ENCODE measurements at regions not wholly inside any gene's neighbourhood (a gene's known extent, or its start where the extent isn't known, plus 50 kb on each side); places are given as distances from the start of the nearest gene placed in this dataset.

DNA sequence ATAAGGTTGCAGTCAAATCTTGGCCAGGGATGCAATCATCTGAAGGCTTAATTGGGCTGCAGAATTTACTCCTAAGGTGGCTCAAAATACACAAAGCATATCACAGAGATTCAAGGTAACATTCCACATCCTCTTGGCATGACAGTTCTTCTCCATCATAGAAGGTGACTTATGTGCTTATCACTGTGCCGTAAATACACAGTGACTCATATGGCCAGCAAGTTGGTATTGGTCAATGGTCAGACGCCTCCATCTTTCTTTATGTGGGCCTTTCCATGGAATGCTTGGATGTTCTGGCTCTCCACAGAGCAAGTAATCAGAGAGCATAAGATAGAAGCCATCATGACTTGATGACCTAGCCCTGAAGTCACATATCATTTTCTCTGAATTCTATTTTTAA lies 168.8 kb upstream of the ST8SIA2 start:
- no peak for DNase-seq

DNA sequence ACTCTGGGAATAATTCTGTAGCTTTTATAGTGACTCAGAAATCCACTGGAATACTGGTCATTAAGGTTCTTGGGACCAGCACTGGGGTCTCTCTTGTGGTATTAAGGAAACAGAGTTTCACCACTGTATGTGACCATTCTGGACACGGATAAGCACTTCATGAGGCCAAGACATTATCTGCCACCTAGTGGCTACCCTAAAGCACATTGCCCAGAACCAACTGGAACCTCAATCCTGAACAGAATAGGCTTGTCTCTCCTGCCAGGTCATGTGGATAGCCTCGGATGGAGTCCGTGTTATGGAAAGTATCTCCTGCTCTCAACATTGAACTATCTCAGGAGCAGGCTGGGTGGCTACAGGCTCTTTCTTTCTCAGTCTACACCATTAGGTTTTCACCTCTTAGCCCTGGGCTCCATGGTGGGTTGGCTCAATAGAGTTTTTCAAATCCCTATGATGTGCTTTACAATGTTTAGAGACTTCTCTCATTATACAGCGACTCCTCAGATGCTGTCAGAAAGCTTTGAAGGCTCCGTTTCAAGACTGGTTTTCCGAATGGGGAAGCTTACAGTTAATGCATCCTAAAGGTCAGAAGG lies 167.6 kb upstream of the ST8SIA2 start:
- DNase-seq, result peak; percentile 3

GRCh38 chr15:92228830-92229229 lies 164.9 kb upstream of the ST8SIA2 start:
- DNase-seq, result no peak

- DNase-seq, result no peak
Observed at GRCh38 chr15:92231461-92231860, 162.2 kb upstream of the ST8SIA2 start.

DNA sequence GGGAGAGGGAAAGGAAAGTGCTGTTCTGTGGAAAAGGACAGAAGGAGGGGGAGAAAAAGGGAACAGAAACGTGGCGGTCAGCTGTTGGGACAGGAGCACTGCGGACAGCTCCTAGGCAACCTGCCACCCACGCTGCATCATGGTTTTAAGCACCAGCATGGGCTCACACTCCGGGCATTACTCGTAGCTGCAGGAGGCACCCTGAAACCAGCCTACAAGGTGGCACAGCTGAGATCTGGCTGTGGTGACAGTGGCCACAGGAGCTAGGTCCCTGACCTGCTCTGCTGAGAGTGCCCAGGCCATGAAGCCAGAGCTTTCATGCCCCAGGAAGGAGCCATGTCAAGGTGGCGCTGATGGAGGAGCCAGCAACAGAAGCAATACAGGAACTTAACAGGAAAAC lies 161.4 kb upstream of the ST8SIA2 start:
- no peak for DNase-seq

GRCh38 chr15:92232876-92233275 lies 160.8 kb upstream of the ST8SIA2 start:
- DNase-seq, result no peak

- no peak for DNase-seq
Observed at GRCh38 chr15:92243227-92243626, 150.5 kb upstream of the ST8SIA2 start.

GRCh38 chr15:92244703-92245102 lies 149.0 kb upstream of the ST8SIA2 start:
- no peak for DNase-seq

DNA sequence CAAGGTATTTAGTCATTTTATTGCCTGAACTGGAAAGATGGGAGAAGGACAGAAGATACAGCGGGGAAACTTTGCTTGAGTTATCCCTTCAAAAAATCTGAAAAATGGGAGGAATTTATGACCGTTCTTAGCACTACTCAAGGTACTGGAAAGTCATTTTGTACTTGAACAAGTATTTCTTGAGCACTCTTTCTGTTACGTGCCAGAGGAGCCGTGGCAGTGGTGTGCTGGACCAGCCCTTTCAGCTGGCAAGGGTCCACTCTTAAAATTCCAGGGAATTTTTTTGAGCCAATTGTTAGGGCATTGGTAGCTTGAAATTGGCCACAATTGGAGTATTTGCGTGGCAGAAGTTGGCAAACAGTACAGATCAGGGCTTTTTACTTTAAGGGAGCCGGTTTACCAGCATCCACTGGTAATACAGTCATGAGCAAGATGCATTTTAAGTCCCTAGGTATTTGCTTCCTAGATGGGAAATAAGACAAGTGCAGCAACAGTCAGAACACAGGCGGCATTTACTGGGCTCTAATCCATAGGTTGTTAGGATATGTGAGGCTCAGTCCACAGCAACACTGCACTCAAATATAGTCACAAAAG lies 145.9 kb upstream of the ST8SIA2 start:
- DNase-seq, result no peak

DNA sequence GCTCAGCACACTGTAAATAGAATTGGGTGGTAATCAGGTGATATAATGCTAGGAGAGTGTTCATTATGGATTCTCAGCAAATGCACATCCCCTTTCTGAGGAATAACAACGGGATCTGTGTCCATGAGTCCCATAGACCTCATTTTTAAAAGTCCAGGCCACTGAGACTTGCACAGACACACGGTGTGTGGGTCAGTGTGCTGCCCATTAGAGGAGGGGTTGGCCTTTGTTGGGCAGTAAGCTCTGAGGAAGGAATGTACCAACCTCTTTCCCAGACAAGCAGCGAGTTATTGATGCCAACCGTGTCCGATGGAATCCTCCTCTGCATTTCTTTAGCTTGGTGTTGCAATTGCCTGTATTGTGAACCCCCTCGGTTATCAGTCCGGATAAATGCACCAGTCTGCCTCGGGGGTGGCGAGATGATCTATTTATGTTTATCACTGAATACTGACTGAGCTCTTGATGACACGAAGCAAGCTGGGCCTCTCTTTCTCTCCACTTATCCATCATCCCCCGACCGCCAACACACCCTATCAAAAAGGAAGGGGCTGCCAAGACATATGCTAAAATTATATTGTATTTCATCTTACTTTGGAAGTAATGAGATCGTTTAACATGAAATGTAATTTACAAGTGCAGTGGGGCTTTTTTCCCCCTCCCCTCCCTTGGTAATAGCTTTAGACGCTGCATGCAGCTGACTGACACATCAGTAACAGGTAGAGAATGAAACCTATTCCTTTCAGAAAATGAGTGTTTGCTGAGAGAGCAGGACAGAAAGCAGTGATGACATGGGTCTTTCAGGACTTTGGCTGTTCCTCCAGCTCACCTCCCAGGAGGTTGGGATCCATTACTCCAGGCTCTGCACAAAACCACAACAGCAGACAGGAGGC lies 126.6 kb upstream of the ST8SIA2 start:
- no peak for DNase-seq

GRCh38 chr15:92268900-92269299 lies 124.8 kb upstream of the ST8SIA2 start:
- no peak for DNase-seq

DNA sequence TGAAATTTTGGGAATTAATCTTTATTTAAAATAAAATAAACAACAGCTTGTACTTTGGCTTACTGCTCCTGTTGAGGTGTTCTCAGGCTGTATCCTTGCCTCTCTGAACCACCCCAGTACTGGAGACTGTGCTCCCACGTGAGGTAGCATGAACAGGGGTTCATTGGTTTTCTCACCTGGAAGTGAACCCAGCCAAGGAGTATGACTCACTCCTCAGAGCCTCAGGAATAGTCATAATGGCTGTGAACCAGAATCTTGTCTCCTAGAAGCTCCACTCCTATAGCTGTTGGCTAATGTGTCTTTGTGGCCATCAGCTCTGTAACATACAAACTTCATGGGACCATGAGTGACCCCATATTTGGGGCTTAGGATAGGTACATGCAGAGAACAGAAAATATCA lies 122.5 kb upstream of the ST8SIA2 start:
- DNase-seq, result no peak

GRCh38 chr15:92272106-92272505 lies 121.6 kb upstream of the ST8SIA2 start:
- no peak for DNase-seq

DNA sequence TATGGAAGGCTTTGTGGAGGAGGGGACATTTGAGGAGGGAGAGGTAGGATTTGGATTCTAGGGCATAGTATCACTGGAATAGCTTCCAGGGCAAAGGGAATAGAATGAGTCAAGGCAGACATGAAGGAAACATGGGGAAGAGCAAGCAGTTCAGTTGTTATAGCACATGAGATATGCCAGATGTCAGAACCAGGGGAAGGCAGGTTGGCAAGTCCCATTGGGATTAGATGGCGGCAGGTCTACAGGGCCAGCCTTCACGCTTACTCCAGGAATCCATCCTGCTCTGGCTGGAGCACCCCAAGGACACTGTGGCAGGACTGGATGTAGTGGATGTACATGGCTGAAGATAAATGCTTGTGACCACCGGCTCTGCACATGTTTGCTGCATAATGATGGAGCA lies 120.4 kb upstream of the ST8SIA2 start:
- no peak for DNase-seq

DNA sequence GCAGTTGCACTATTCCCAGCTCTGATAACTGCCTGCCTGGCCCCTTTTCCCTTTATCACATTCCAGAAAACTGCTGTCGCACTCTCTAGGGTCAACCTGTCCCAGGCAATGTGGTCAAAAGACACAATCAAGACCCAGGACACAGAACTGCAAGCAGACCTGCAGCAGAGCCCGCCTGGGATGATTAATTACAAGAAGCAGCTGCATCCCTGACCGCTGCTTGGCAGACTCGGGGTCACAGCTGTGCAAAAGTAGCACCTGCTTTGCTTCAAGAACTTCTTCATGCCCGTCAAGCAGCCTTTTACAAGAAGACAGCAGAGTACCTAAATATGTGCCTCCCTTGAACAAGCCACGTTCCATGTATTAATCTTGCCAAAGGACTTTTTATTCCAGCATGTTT lies 120.0 kb upstream of the ST8SIA2 start:
- no peak for DNase-seq

DNA sequence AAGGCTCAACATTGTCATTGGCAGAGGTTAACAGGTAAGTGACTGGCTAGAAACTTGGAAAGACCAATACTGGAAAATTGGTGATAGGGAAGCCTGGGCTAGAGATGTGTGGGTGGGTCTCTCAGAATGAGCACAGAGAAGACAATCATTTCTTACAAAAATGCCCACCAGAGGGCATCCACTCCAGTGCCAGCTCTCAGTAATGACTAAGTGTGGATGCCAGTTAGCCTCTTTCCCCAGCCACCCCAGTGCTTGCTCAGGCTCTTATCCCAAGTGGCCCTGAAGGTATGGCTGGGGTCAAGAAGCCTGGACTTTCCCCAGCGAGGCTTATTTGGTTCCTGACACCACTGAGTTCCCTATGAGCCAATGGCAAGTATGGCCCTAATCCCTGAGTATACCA lies 115.9 kb upstream of the ST8SIA2 start:
- DNase-seq, result peak; percentile 9

GRCh38 chr15:92283813-92284212 lies 109.9 kb upstream of the ST8SIA2 start:
- no peak for DNase-seq

DNA sequence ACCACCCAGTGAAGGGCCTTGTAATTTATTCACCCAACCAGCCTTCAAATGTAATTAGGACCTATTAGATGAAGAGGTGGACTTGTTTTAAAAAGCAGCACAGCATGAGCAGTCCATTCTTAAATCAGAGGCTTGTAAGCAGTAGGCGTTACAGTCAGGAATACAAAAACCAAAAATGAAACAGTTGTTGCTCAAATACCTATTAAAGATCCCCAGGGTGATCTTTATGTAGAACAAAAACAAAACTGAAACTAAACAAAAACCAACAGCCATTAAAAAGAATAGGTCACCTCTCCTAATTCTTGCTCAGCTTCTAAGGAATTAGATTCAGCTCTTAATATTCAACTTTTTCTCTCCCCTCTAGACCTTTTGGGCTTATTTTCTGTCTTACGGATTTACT lies 104.9 kb upstream of the ST8SIA2 start:
- no peak for DNase-seq

DNA sequence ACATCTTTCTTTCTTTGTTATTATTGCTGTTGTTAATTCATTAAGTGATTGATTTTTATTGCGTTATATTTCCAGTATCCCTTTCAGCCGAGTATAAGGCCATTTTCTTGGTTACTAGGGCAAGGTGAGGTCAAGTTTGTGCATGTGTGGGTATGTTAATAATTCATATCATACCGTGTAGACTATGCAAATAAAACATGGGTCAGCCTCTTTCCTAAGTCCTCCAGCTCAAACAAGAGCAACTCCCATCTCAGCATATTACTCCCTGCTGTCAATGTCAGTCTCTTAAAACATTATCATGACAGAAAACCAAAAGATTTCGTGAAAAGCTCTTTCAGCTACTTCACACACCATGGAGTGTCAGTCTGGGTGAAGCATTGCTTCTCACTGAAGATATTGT lies 103.9 kb upstream of the ST8SIA2 start:
- no peak for DNase-seq

DNA sequence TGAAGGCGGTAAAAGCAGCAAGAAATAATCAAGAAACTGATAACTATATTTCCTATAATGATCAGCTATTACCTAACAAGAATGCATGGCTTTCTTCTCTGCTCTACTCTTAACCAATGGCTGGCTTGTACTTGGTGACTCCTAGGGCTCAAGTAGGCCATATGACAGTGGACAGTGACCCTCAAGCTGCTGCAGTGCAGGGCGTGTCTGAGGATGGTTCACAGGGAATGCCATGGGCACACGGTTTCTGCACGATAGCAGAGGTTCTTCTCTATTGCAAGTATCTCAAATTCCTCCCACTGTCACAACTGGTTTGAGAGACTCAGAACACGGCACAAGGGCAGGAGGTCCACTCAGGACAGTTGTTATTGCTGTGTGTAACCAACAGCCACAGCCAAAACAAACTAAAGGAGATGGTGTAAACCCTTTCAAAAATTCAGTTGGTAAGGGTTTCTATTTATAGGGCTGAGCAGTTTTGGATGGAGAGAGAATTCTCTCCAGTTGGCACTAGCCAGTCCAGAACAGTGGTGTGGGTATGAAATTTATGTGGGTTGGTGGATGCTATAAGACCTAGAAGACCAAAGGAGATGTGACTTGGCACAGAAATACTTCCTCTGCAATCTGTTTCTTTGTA lies 103.2 kb upstream of the ST8SIA2 start:
- no peak for DNase-seq

DNA sequence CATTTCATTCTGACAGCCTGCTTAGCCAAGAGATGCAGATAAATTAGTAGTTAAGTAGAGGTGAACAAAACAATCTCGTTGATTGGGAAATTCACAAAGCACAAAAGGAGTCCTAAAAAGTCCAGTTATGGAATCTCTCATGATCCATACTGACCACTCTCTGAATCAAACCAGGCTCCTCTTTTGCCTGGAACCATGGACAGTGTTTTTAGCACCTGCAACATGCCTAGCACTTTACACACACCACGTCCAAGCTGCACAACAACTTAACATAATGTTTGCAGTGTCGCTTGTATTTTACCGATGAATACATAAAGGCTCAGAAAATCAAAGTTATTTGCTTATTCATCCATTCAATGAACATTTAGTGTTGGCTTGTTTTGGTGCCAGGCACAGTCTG lies 101.8 kb upstream of the ST8SIA2 start:
- no peak for DNase-seq

DNA sequence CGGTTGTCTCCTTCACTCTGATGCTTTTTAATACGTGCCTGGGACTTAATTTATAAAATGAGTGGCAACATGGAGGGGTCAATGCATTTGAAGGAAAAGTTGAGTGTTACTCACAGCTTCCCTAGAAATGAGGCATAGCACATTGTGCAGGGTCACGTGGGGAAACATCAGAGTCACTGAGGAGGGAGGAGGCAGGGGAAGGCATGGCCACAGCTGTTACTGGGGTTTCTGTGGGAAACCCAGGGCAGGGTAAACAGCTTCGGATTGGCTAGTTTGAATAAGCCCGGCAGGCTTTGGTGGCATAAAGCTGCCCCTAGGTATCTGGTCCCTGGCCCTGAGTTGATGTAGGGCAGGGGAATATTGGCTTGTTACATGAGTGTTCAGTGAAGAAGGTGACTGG lies 98.9 kb upstream of the ST8SIA2 start:
- no peak for DNase-seq

DNA sequence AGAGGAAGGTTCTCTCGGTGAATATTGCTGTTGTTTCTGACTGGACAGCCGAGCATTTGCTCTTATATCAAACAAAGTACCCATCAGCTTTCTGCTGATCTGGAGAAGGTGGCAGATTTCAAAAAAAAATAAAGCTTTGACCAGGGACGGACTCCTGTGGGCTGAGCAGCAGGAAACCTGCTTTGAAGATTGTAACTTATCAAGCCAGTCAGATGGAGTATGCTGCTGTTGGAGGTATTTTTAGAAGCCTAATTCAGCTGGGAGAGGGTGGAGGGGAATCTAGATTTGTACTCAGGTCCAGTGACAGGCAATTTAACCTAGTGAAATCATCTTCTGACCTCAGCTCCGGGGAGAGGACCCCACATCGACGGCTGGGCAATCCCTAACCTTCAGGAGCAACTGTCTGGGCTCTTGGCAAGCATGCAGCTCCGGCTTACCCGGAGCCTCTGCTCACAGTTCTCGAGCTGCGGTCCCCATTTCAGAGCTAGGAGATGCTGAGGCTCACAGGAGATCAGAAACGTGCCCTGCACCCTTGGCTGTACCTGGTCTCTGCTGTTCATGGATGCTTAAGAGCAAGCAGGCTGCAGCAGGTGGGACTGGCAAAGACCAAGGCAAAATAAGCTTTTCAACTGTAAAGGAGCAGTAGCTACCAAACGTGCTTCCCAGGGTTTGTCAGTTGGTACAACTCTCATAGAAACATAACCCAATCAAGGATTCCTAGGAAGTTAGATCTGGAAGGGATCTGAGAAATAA lies 89.3 kb upstream of the ST8SIA2 start:
- DNase-seq, result no peak

Data from fibroblast of skin of right quadriceps (primary cell).